ENCODE measurements at regions not wholly inside any gene's neighbourhood (a gene's known extent, or its start where the extent isn't known, plus 50 kb on each side); places are given as distances from the start of the nearest gene placed in this dataset.

DNA sequence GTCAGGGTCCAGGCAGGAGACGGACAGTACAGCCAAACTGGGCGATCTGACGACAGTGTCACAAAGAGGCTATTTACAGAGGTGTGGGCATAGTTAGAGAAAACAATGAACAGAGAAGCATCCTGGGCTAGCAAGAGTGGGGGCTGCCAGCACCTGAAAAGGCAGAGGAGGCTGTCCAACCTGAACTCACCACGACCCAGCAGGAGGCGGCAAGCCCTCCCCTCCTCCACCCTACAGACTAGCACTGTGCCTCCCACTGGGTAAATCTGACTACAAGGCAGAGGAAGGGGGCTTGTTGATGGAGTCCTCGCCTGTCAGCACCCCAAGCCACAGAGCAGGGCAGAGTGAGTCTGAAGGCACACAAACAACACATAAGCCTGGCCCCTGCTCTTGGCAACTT lies 52.8 kb upstream of the CDYL start:
- no peak for TF ChIP-seq ZBTB7A (IDR thresholded peaks at IDR 0.05; ENCODE audit: low read depth)
- no peak for TF ChIP-seq TAF1 (IDR thresholded peaks at IDR 0.05; ENCODE audit: low read depth)
- TF ChIP-seq NFIC (IDR thresholded peaks at IDR 0.05): no peak
- no peak for TF ChIP-seq YY1 (IDR thresholded peaks at IDR 0.05; ENCODE audit: low read depth)
- TF ChIP-seq CREB1 (IDR thresholded peaks at IDR 0.05; ENCODE audit: low read depth): no peak
- no peak for TF ChIP-seq TCF12 (IDR thresholded peaks at IDR 0.05; ENCODE audit: low read depth)
- no peak for TF ChIP-seq USF1 (IDR thresholded peaks at IDR 0.05)
- TF ChIP-seq RAD21 (IDR thresholded peaks at IDR 0.05; ENCODE audit: low read depth): no peak
- TF ChIP-seq, protein P1, sequence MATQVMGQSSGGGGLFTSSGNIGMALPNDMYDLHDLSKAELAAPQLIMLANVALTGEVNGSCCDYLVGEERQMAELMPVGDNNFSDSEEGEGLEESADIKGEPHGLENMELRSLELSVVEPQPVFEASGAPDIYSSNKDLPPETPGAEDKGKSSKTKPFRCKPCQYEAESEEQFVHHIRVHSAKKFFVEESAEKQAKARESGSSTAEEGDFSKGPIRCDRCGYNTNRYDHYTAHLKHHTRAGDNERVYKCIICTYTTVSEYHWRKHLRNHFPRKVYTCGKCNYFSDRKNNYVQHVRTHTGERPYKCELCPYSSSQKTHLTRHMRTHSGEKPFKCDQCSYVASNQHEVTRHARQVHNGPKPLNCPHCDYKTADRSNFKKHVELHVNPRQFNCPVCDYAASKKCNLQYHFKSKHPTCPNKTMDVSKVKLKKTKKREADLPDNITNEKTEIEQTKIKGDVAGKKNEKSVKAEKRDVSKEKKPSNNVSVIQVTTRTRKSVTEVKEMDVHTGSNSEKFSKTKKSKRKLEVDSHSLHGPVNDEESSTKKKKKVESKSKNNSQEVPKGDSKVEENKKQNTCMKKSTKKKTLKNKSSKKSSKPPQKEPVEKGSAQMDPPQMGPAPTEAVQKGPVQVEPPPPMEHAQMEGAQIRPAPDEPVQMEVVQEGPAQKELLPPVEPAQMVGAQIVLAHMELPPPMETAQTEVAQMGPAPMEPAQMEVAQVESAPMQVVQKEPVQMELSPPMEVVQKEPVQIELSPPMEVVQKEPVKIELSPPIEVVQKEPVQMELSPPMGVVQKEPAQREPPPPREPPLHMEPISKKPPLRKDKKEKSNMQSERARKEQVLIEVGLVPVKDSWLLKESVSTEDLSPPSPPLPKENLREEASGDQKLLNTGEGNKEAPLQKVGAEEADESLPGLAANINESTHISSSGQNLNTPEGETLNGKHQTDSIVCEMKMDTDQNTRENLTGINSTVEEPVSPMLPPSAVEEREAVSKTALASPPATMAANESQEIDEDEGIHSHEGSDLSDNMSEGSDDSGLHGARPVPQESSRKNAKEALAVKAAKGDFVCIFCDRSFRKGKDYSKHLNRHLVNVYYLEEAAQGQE (IDR thresholded peaks at IDR 0.05; ENCODE audit: low read depth): no peak
- no peak for TF ChIP-seq EGR1 (IDR thresholded peaks at IDR 0.05)
- TF ChIP-seq TEAD4 (IDR thresholded peaks at IDR 0.05): no peak

GRCh38 chr6:4719491-4719890 lies 56.7 kb upstream of the CDYL start:
- no peak for TF ChIP-seq CREB1 (IDR thresholded peaks at IDR 0.05; ENCODE audit: low read depth)
- no peak for TF ChIP-seq FOXM1 (IDR thresholded peaks at IDR 0.05; ENCODE audit: borderline replicate concordance, low read depth)
- TF ChIP-seq EP300 (IDR thresholded peaks at IDR 0.05; ENCODE audit: borderline replicate concordance): no peak
- TF ChIP-seq NFIC (IDR thresholded peaks at IDR 0.05): no peak
- no peak for TF ChIP-seq YY1 (IDR thresholded peaks at IDR 0.05; ENCODE audit: low read depth)
- no peak for TF ChIP-seq TCF12 (IDR thresholded peaks at IDR 0.05; ENCODE audit: low read depth)
- TF ChIP-seq, protein P2, sequence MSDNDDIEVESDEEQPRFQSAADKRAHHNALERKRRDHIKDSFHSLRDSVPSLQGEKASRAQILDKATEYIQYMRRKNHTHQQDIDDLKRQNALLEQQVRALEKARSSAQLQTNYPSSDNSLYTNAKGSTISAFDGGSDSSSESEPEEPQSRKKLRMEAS (IDR thresholded peaks at IDR 0.05): no peak
- TF ChIP-seq EGR1 (IDR thresholded peaks at IDR 0.05): no peak
- no peak for TF ChIP-seq TAF1 (IDR thresholded peaks at IDR 0.05; ENCODE audit: low read depth)
- no peak for TF ChIP-seq USF1 (IDR thresholded peaks at IDR 0.05)
- no peak for TF ChIP-seq CEBPB (IDR thresholded peaks at IDR 0.05)
- no peak for TF ChIP-seq ZBTB7A (IDR thresholded peaks at IDR 0.05; ENCODE audit: low read depth)
- no peak for TF ChIP-seq TEAD4 (IDR thresholded peaks at IDR 0.05)
- no peak for TF ChIP-seq RAD21 (IDR thresholded peaks at IDR 0.05; ENCODE audit: low read depth)
- TF ChIP-seq, protein P1 (IDR thresholded peaks at IDR 0.05; ENCODE audit: low read depth): no peak

DNA sequence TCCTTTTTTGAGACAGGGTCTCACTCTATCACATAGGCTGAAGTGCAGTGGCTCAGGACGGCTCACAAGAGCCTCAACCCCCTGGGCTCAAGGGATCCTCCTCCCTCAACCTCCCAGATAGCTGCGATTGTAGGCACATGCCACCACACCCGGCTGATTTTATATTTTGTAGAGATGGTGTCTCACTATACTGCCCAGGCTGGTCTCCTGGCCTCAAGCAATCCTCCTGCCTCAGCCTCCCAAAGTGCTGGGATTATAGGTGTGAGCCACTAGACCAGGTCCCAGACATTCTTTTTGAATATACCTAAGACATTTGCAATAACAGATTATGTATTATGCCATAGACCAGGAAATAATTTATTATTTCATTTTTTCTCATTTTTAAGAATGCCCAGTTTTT lies 58.3 kb upstream of the CDYL start:
- TF ChIP-seq ZBTB7A (IDR thresholded peaks at IDR 0.05; ENCODE audit: low read depth) (no peak), EP300 (IDR thresholded peaks at IDR 0.05; ENCODE audit: borderline replicate concordance) (no peak), USF1 (IDR thresholded peaks at IDR 0.05) (no peak), YY1 (IDR thresholded peaks at IDR 0.05; ENCODE audit: low read depth) (no peak), TCF12 (IDR thresholded peaks at IDR 0.05; ENCODE audit: low read depth) (no peak), FOXM1 (IDR thresholded peaks at IDR 0.05; ENCODE audit: borderline replicate concordance, low read depth) (no peak), CREB1 (IDR thresholded peaks at IDR 0.05; ENCODE audit: low read depth) (no peak), EGR1 (IDR thresholded peaks at IDR 0.05) (no peak), NFIC (IDR thresholded peaks at IDR 0.05) (no peak)
- TF ChIP-seq, protein P2 (IDR thresholded peaks at IDR 0.05): no peak
- TF ChIP-seq, protein P1 (IDR thresholded peaks at IDR 0.05; ENCODE audit: low read depth): no peak

- TF ChIP-seq FOXM1 (IDR thresholded peaks at IDR 0.05; ENCODE audit: borderline replicate concordance, low read depth): no peak
Measured at GRCh38 chr6:4717124-4717523, 59.1 kb upstream of the CDYL start.
